Ovary (tissue), 3 donors: ENCODE measurements at regions not wholly inside any gene's neighbourhood (a gene's known extent, or its start where the extent isn't known, plus 50 kb on each side); places are given as distances from the start of the nearest gene placed in this dataset.

Experiments used
- POLR2A ChIP-seq: fragments of 450-650 bp; IDR thresholded peaks from one replicate; pipeline ENCODE4 v1.6.1; 2017; ENCODE audit warnings: antibody characterized with exemption, mild to moderate bottlenecking, moderate library complexity
- TF ChIP-seq, protein P1 (sequence below), 3 donors: fragments of 450-650 bp in 2 of 3; fragments of 200-600 bp in 1 of 3; IDR thresholded peaks; one replicate each; pipeline versions ENCODE4 v1.5.1 to v1.8.0; 2016 to 2022; ENCODE audit warnings: antibody characterized with exemption in 3 of 3, mild to moderate bottlenecking in 1 of 3
- donor health status: DM: no; HTN: no; CAD: no.

DNA sequence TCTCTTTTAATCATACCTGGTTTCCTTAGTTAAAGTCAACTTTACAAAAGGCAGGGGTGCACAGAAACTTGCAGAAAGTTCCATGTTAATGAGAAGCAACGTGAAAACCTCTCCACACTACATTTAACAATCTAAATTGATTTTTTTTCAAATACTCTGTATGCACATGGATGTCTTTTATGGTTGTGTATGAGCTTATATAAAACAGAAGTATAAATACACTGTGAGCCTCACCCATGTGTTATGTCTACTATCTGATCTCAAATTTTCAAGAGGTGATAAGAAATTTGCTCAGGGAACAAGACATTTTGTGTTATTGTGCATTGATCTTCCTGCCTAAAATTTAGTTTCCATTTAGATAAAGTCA lies 617.6 kb downstream of the ADCYAP1 start:
- TF ChIP-seq POLR2A, result no peak
- TF ChIP-seq, protein P1, sequence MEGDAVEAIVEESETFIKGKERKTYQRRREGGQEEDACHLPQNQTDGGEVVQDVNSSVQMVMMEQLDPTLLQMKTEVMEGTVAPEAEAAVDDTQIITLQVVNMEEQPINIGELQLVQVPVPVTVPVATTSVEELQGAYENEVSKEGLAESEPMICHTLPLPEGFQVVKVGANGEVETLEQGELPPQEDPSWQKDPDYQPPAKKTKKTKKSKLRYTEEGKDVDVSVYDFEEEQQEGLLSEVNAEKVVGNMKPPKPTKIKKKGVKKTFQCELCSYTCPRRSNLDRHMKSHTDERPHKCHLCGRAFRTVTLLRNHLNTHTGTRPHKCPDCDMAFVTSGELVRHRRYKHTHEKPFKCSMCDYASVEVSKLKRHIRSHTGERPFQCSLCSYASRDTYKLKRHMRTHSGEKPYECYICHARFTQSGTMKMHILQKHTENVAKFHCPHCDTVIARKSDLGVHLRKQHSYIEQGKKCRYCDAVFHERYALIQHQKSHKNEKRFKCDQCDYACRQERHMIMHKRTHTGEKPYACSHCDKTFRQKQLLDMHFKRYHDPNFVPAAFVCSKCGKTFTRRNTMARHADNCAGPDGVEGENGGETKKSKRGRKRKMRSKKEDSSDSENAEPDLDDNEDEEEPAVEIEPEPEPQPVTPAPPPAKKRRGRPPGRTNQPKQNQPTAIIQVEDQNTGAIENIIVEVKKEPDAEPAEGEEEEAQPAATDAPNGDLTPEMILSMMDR (IDR thresholded peaks at IDR 0.05), result no peak
